Panc1 (cell line): ENCODE measurements at regions not wholly inside any gene's neighbourhood (a gene's known extent, or its start where the extent isn't known, plus 50 kb on each side); places are given as distances from the start of the nearest gene placed in this dataset.

ENCODE experiments used
- ATAC-seq: fragments of 200-7000 bp; cut with Tn5 transposase; 2 replicates; pipeline ENCODE4 v1.9.1; 2020; ENCODE audit warnings: mild to moderate bottlenecking, moderate library complexity
- BruUV-seq: library from RNA; stranded (reverse); fragments of 400-500 nt; replicated peaks from 2 replicates; lab custom pipeline; 2021; lab: Mats Ljungman, UMichigan
- CTCF ChIA-PET: fragments of 300-600 bp; sonication (Branson Sonifier 250); formaldehyde crosslinking; loops from one replicate; lab custom pipeline; 2022; ENCODE audit warnings: antibody characterized with exemption; lab: Charles Lee
- POLR2A ChIA-PET: fragments of 300-600 bp; sonication (Branson Sonifier 250); formaldehyde crosslinking; loops from one replicate; lab custom pipeline; 2022; ENCODE audit warnings: antibody characterized with exemption; lab: Charles Lee
- DNase-seq: peaks from one replicate; pipeline ENCODE4 v3.0.0-alpha.2; 2010; ENCODE audit warnings: low read depth, low spot score
- H3K27ac ChIP-seq: 2 replicates; pipeline ENCODE4 v1.5.1; 2011; ENCODE audit warnings: mild to moderate bottlenecking, low read length, inconsistent platforms
- H3K27me3 ChIP-seq: fragments of 200-500 bp; sonication (Bioruptor generic); 2 replicates; pipeline ENCODE4 v1.6.0; 2014; ENCODE audit warnings: low read length, inconsistent platforms; ENCODE audit not compliant: control insufficient read depth, insufficient read depth
- H3K36me3 ChIP-seq: fragments of 200-500 bp; sonication (Bioruptor generic); 2 replicates; pipeline ENCODE4 v1.5.1; 2014; ENCODE audit warnings: inconsistent platforms, mild to moderate bottlenecking, low read length, moderate library complexity; ENCODE audit not compliant: control insufficient read depth, insufficient read depth
- H3K4me1 ChIP-seq: 2 replicates; pipeline ENCODE4 v1.5.1; 2011; ENCODE audit warnings: inconsistent platforms, mild to moderate bottlenecking, low read length, moderate library complexity; ENCODE audit not compliant: control insufficient read depth, insufficient read depth
- H3K4me3 ChIP-seq, 2 experiments: 2 replicates each; pipeline ENCODE4 v1.5.1; 2011 to 2012; ENCODE audit warnings: low read depth in 2 of 2, low read length in 2 of 2, mild to moderate bottlenecking in 2 of 2, inconsistent platforms in 1 of 2, moderate library complexity in 1 of 2
- H3K9me3 ChIP-seq: fragments of 200-500 bp; sonication (Bioruptor generic); 2 replicates; pipeline ENCODE4 v1.5.1; 2014; ENCODE audit warnings: low read depth, mild to moderate bottlenecking, inconsistent platforms, low read length, moderate library complexity; ENCODE audit not compliant: control insufficient read depth, insufficient read depth
- POLR2AphosphoS5 ChIP-seq: IDR thresholded peaks from 2 replicates; pipeline ENCODE4 v1.6.1; 2012; ENCODE audit warnings: mild to moderate bottlenecking, low read depth, low read length, moderate library complexity
- REST ChIP-seq, 2 experiments: IDR thresholded peaks; 2 replicates each; pipeline ENCODE4 v1.6.1; 2011 to 2012; ENCODE audit warnings: low read depth in 2 of 2, control low read depth in 1 of 2, low read length in 1 of 2, mild to moderate bottlenecking in 1 of 2, moderate library complexity in 1 of 2; ENCODE audit not compliant: insufficient read depth in 1 of 2
- SIN3A ChIP-seq: IDR thresholded peaks from 2 replicates; pipeline ENCODE4 v1.6.1; 2012; ENCODE audit warnings: low read depth, mild to moderate bottlenecking, low read length, moderate library complexity, borderline replicate concordance; ENCODE audit not compliant: insufficient read depth
- TCF7L2 ChIP-seq: IDR thresholded peaks from 2 replicates; pipeline ENCODE4 v1.6.1; 2011; ENCODE audit warnings: mild to moderate bottlenecking, low read depth, low read length, inconsistent platforms
- in situ Hi-C: cut with HindIII; loops from 2 replicates; pipeline ENCODE4 v1.10.0; 2016; ENCODE audit warnings: low sequenced_read_pairs, low pct_unique_long_range_greater_than_20kb
- intact Hi-C: fragments of 100-400 bp; cut with micrococcal nuclease; formaldehyde crosslinking; loops from one replicate; pipeline ENCODE4 v1.10.0; 2022; ENCODE audit not compliant: unreplicated experiment
- TF ChIP-seq, protein P1 (sequence below): fragments of 450-650 bp; IDR thresholded peaks from 2 replicates; pipeline ENCODE4 v1.5.1; 2017; ENCODE audit warnings: mild to moderate bottlenecking

GRCh38 chr3:117520582-117520981, 811.0 kb downstream of the TUSC7 start:
- H3K4me1 ChIP-seq = no peaks in the 10 kb centered on the region
- CTCF ChIA-PET = no interaction called here
- in situ Hi-C loops (no loop called here), intact Hi-C loops (no loop called here)
- no peak overlapping the region for H3K27ac ChIP-seq
- POLR2A ChIA-PET = no interaction called here
- H3K4me3 ChIP-seq = no peak overlapping the region
- DNase-seq (no peak), ATAC-seq (no peak)
- no TSS peak for BruUV-seq
- no peaks in the 10 kb centered on the region for H3K36me3 ChIP-seq
- no peaks in the 10 kb centered on the region for H3K9me3 ChIP-seq
- no peaks in the 10 kb centered on the region; the same call in none of the 2 replicates for H3K27me3 ChIP-seq
- TF ChIP-seq REST (IDR thresholded peaks at IDR 0.05; ENCODE audit: insufficient read depth in 1 of 2, low read depth in 2 of 2, low read length in 1 of 2) = no peak
- TF ChIP-seq, protein P1, sequence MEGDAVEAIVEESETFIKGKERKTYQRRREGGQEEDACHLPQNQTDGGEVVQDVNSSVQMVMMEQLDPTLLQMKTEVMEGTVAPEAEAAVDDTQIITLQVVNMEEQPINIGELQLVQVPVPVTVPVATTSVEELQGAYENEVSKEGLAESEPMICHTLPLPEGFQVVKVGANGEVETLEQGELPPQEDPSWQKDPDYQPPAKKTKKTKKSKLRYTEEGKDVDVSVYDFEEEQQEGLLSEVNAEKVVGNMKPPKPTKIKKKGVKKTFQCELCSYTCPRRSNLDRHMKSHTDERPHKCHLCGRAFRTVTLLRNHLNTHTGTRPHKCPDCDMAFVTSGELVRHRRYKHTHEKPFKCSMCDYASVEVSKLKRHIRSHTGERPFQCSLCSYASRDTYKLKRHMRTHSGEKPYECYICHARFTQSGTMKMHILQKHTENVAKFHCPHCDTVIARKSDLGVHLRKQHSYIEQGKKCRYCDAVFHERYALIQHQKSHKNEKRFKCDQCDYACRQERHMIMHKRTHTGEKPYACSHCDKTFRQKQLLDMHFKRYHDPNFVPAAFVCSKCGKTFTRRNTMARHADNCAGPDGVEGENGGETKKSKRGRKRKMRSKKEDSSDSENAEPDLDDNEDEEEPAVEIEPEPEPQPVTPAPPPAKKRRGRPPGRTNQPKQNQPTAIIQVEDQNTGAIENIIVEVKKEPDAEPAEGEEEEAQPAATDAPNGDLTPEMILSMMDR = no peak
- no peak for TF ChIP-seq POLR2AphosphoS5
- no peak for TF ChIP-seq TCF7L2
- no peak for TF ChIP-seq SIN3A

GRCh38 chr3:117523418-117523817, 813.8 kb downstream of the TUSC7 start:
- no peak for DNase-seq
- no peak overlapping the region for H3K4me3 ChIP-seq
- no TSS peak for BruUV-seq
- CTCF ChIA-PET = no interaction called here
- TF ChIP-seq POLR2AphosphoS5 (no peak), REST (IDR thresholded peaks at IDR 0.05; ENCODE audit: insufficient read depth in 1 of 2, low read depth in 2 of 2, low read length in 1 of 2) (no peak), TCF7L2 (no peak), SIN3A (no peak)
- TF ChIP-seq, protein P1 = no peak
- in situ Hi-C loops = no loop called here
- no peak for ATAC-seq
- H3K36me3 ChIP-seq = no peaks in the 10 kb centered on the region
- H3K27ac ChIP-seq = no peak overlapping the region
- no peaks in the 10 kb centered on the region; the same call in none of the 2 replicates for H3K27me3 ChIP-seq
- no peaks in the 10 kb centered on the region for H3K4me1 ChIP-seq
- POLR2A ChIA-PET = no interaction called here
- intact Hi-C loops = no loop called here
- H3K9me3 ChIP-seq = no peaks in the 10 kb centered on the region
